DOHH2 (cell line): ENCODE measurements at regions not wholly inside any gene's neighbourhood (a gene's known extent, or its start where the extent isn't known, plus 50 kb on each side); places are given as distances from the start of the nearest gene placed in this dataset.

Experiments used
- EZH2phosphoT487 ChIP-seq: fragments of 200-600 bp; sonication (generic); IDR thresholded peaks from 2 replicates; pipeline ENCODE4 v1.6.1; 2017; ENCODE audit warnings: borderline replicate concordance, mild to moderate bottlenecking, antibody characterized with exemption, low read length, moderate library complexity, mixed read lengths
- TF ChIP-seq, protein P1 (sequence below): fragments of 200-600 bp; sonication (generic); IDR thresholded peaks from one replicate; pipeline ENCODE4 v1.5.1; 2014; ENCODE audit warnings: antibody characterized with exemption, mild to moderate bottlenecking, low read depth, low read length; ENCODE audit not compliant: poor library complexity, severe bottlenecking

DNA sequence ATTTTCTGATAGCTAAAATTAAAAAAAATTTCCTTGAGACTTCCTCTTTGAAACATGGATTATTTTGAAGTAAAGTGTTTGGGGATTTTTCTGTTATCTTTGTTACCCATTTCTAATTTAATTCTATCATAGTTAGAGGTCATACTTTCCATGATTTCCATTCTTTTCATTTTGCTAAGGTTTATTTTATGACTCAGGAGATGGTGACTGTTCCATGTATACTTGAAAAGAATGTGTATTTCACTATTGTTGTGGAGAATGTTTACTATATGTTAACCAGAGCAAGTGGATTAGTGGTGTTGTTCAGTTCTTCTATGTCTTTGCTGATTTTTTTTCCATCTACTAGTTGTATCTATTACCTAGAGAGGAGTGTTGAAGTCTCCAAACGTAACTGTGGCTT, 250.5 kb upstream of the PELI2 start:
- TF ChIP-seq, protein P1, sequence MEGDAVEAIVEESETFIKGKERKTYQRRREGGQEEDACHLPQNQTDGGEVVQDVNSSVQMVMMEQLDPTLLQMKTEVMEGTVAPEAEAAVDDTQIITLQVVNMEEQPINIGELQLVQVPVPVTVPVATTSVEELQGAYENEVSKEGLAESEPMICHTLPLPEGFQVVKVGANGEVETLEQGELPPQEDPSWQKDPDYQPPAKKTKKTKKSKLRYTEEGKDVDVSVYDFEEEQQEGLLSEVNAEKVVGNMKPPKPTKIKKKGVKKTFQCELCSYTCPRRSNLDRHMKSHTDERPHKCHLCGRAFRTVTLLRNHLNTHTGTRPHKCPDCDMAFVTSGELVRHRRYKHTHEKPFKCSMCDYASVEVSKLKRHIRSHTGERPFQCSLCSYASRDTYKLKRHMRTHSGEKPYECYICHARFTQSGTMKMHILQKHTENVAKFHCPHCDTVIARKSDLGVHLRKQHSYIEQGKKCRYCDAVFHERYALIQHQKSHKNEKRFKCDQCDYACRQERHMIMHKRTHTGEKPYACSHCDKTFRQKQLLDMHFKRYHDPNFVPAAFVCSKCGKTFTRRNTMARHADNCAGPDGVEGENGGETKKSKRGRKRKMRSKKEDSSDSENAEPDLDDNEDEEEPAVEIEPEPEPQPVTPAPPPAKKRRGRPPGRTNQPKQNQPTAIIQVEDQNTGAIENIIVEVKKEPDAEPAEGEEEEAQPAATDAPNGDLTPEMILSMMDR: no peak
- no peak for TF ChIP-seq EZH2phosphoT487
